Upper lobe of left lung (tissue), 4 donors: ENCODE measurements at regions not wholly inside any gene's neighbourhood (a gene's known extent, or its start where the extent isn't known, plus 50 kb on each side); places are given as distances from the start of the nearest gene placed in this dataset.

Experiments
- POLR2A ChIP-seq, 4 donors: fragments of 450-650 bp; IDR thresholded peaks; one replicate each; pipeline ENCODE4 v1.5.1; 2016 to 2017; ENCODE audit warnings: antibody characterized with exemption in 4 of 4, mild to moderate bottlenecking in 2 of 4
- TF ChIP-seq, protein P1 (sequence below), 6 experiments: fragments of 450-650 bp in 4 of 6; fragments of 200-600 bp in 2 of 6; sonication (generic) in 2 of 6; IDR thresholded peaks; one replicate each; pipeline ENCODE4 v1.5.1; 2016 to 2019; ENCODE audit warnings: antibody characterized with exemption in 6 of 6

DNA sequence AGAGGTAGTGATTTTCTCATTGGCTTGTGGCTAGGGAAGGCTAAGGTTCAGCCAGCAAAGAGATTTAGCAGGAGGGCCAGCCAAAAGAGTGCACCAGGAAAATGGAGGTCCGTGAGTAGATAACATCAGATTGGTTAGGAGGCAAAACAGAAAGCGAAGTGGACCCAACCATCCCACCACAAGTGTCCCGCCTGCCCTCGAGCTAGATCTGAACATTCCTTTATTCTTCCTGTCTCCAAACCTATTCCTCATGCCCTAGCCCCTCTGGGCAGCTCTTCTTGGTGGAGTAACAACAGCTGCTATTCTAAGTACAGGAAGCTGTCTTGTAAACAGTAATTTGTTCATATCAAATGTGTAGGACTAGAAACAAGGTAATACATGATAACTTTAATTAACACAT, 85.7 kb upstream of the BET1 start:
- TF ChIP-seq, protein P1, sequence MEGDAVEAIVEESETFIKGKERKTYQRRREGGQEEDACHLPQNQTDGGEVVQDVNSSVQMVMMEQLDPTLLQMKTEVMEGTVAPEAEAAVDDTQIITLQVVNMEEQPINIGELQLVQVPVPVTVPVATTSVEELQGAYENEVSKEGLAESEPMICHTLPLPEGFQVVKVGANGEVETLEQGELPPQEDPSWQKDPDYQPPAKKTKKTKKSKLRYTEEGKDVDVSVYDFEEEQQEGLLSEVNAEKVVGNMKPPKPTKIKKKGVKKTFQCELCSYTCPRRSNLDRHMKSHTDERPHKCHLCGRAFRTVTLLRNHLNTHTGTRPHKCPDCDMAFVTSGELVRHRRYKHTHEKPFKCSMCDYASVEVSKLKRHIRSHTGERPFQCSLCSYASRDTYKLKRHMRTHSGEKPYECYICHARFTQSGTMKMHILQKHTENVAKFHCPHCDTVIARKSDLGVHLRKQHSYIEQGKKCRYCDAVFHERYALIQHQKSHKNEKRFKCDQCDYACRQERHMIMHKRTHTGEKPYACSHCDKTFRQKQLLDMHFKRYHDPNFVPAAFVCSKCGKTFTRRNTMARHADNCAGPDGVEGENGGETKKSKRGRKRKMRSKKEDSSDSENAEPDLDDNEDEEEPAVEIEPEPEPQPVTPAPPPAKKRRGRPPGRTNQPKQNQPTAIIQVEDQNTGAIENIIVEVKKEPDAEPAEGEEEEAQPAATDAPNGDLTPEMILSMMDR (IDR thresholded peaks at IDR 0.05), result no peak
- no peak for TF ChIP-seq POLR2A (IDR thresholded peaks at IDR 0.05)
